HUES64 (cell line): ENCODE measurements at regions not wholly inside any gene's neighbourhood (a gene's known extent, or its start where the extent isn't known, plus 50 kb on each side); places are given as distances from the start of the nearest gene placed in this dataset.
A peak's percentile ranks its signal among the peaks of the same experiment; 100 is the strongest.

Experiments used
- H3K27ac ChIP-seq: 2 replicates; pipeline ENCODE4 v1.7.0; 2013; ENCODE audit warnings: low read depth, low read length, inconsistent platforms
- H3K27me3 ChIP-seq: 2 replicates; pipeline ENCODE4 v1.6.1; 2013; ENCODE audit warnings: mild to moderate bottlenecking, low read length; ENCODE audit not compliant: insufficient read depth
- H3K36me3 ChIP-seq: 2 replicates; pipeline ENCODE4 v1.6.1; 2013; ENCODE audit warnings: mild to moderate bottlenecking, low read length; ENCODE audit not compliant: insufficient read depth
- H3K4me1 ChIP-seq: 2 replicates; pipeline ENCODE4 v1.6.1; 2013; ENCODE audit warnings: mild to moderate bottlenecking, low read length, moderate library complexity; ENCODE audit not compliant: insufficient read depth
- H3K4me3 ChIP-seq: 2 replicates; pipeline ENCODE4 v1.5.1; 2013; ENCODE audit warnings: mild to moderate bottlenecking, low read length, moderate library complexity
- H3K9ac ChIP-seq: 2 replicates; pipeline ENCODE4 v1.6.1; 2013; ENCODE audit warnings: mild to moderate bottlenecking, low read depth, low read length
- H3K9me3 ChIP-seq: 2 replicates; pipeline ENCODE4 v1.6.1; 2013; ENCODE audit warnings: low read depth, low read length; ENCODE audit not compliant: insufficient read depth
- WGBS: fragments of 150-250, 120-280 bp; methylation state at CpG from one replicate; pipeline ENCODE4 v1.1.7; 2013; ENCODE audit warnings: missing lambda C conversion rate; 5-methylcytosine and 5-hydroxymethylcytosine counted together

- H3K4me1 ChIP-seq, result peaks cover 11% of the 10 kb centered on the region
- no peaks in the 10 kb centered on the region for H3K36me3 ChIP-seq
- 0 out of 2 replicates have a peak, but pooled peaks cover 2% of the 10 kb centered on the region for H3K9me3 ChIP-seq
- H3K27me3 ChIP-seq, result no peaks in the 10 kb centered on the region
- no peak overlapping the region for H3K4me3 ChIP-seq
- no peak overlapping the region; the same call in 1 of the 2 replicates for H3K27ac ChIP-seq
- no peak overlapping the region for H3K9ac ChIP-seq
- 66% methylated on average over 9 of the region's 9 CpGs for WGBS
Observed at GRCh38 chr1:79604490-79605198, 598.1 kb upstream of the ADGRL4 start.

- H3K4me3 ChIP-seq, result no peak overlapping the region
- H3K27ac ChIP-seq, result no peak overlapping the region; the same call in 1 of the 2 replicates
- no peak overlapping the region for H3K9ac ChIP-seq
- 84% methylated on average over 2 of the region's 2 CpGs for WGBS
- 0 out of 2 replicates have a peak, but pooled peaks cover 2% of the 10 kb centered on the region for H3K9me3 ChIP-seq
- H3K27me3 ChIP-seq, result no peaks in the 10 kb centered on the region
- H3K36me3 ChIP-seq, result no peaks in the 10 kb centered on the region
- H3K4me1 ChIP-seq, result peaks cover 11% of the 10 kb centered on the region
Observed at GRCh38 chr1:79603843-79604242, 597.3 kb upstream of the ADGRL4 start.

- Histone ChIP-seq H3K27ac (no peak overlapping the region), H3K36me3 (no peaks in the 10 kb centered on the region)
- WGBS, result 84% methylated on average over 2 of the region's 2 CpGs
Observed at GRCh38 chr1:79599257-79599656, 592.7 kb upstream of the ADGRL4 start.

GRCh38 chr1:79595931-79596330 lies 589.4 kb upstream of the ADGRL4 start:
- Histone ChIP-seq H3K9ac (no peak overlapping the region), H3K4me3 (no peak overlapping the region), H3K27ac (no peak overlapping the region), H3K36me3 (no peaks in the 10 kb centered on the region), H3K4me1 (peaks cover 17% of the 10 kb centered on the region), H3K27me3 (no peaks in the 10 kb centered on the region), H3K9me3 (no peaks in the 10 kb centered on the region)
- no CpG with 5 or more reads among the region's 1 CpG for WGBS

More at GRCh38 chr1:79599257-79599656, 592.7 kb upstream of the ADGRL4 start:
- Histone ChIP-seq H3K4me3 (no peak overlapping the region), H3K9me3 (0 out of 2 replicates have a peak, but pooled peaks cover 2% of the 10 kb centered on the region), H3K4me1 (peaks cover 3% of the 10 kb centered on the region; the same call in 1 of the 2 replicates), H3K9ac (no peak overlapping the region), H3K27me3 (no peaks in the 10 kb centered on the region)

- Histone ChIP-seq H3K4me3 (no peak overlapping the region), H3K9ac (no peak overlapping the region), H3K9me3 (no peaks in the 10 kb centered on the region), H3K27me3 (no peaks in the 10 kb centered on the region), H3K4me1 (peaks cover 34% of the 10 kb centered on the region), H3K27ac (no peak overlapping the region), H3K36me3 (no peaks in the 10 kb centered on the region)
- WGBS, result 89% methylated on average over 16 of the region's 17 CpGs
Observed at GRCh38 chr1:79594121-79594698, 587.7 kb upstream of the ADGRL4 start.

GRCh38 chr1:79592707-79593106 lies 586.2 kb upstream of the ADGRL4 start:
- Histone ChIP-seq H3K9ac (no peak overlapping the region), H3K4me3 (no peak overlapping the region), H3K27ac (no peak overlapping the region), H3K9me3 (no peaks in the 10 kb centered on the region), H3K27me3 (no peaks in the 10 kb centered on the region), H3K4me1 (peaks cover 48% of the 10 kb centered on the region), H3K36me3 (no peaks in the 10 kb centered on the region)
- 100% methylated on average over 1 of the region's 1 CpG for WGBS

- Histone ChIP-seq H3K36me3 (no peaks in the 10 kb centered on the region), H3K9ac (0 out of 2 replicates have a peak overlapping the region, but pooled peaks have one; percentile 0), H3K9me3 (peaks cover 5% of the 10 kb centered on the region; the same call in 1 of the 2 replicates), H3K4me3 (no peak overlapping the region), H3K27ac (peak overlapping the region; percentile 82), H3K4me1 (peaks cover 59% of the 10 kb centered on the region), H3K27me3 (no peaks in the 10 kb centered on the region)
- WGBS, result no CpG with 5 or more reads among the region's 2 CpGs
Observed at GRCh38 chr1:79588719-79589118, 582.2 kb upstream of the ADGRL4 start.

GRCh38 chr1:79587229-79587628 lies 580.7 kb upstream of the ADGRL4 start:
- Histone ChIP-seq H3K9ac (no peak overlapping the region), H3K4me1 (peaks cover 55% of the 10 kb centered on the region), H3K27ac (no peak overlapping the region), H3K9me3 (peaks cover 7% of the 10 kb centered on the region; the same call in 1 of the 2 replicates), H3K36me3 (no peaks in the 10 kb centered on the region), H3K27me3 (no peaks in the 10 kb centered on the region), H3K4me3 (no peak overlapping the region)

- Histone ChIP-seq H3K4me3 (no peak overlapping the region), H3K4me1 (peaks cover 41% of the 10 kb centered on the region), H3K27me3 (no peaks in the 10 kb centered on the region), H3K9ac (no peak overlapping the region), H3K36me3 (no peaks in the 10 kb centered on the region), H3K9me3 (peaks cover 7% of the 10 kb centered on the region; the same call in 1 of the 2 replicates), H3K27ac (no peak overlapping the region)
- 92% methylated on average over 3 of the region's 3 CpGs for WGBS
Observed at GRCh38 chr1:79585801-79586200, 579.3 kb upstream of the ADGRL4 start.

GRCh38 chr1:79575424-79575823 lies 568.9 kb upstream of the ADGRL4 start:
- Histone ChIP-seq H3K9ac (no peak overlapping the region), H3K27ac (no peak overlapping the region), H3K4me1 (no peaks in the 10 kb centered on the region), H3K36me3 (no peaks in the 10 kb centered on the region), H3K27me3 (no peaks in the 10 kb centered on the region), H3K9me3 (no peaks in the 10 kb centered on the region), H3K4me3 (no peak overlapping the region)
- no CpG with 5 or more reads among the region's 3 CpGs for WGBS

GRCh38 chr1:79568411-79568810 lies 561.9 kb upstream of the ADGRL4 start:
- no peak overlapping the region for H3K9ac ChIP-seq
- H3K27ac ChIP-seq, result no peak overlapping the region
- H3K36me3 ChIP-seq, result no peaks in the 10 kb centered on the region
- no peaks in the 10 kb centered on the region for H3K27me3 ChIP-seq
- H3K4me3 ChIP-seq, result no peak overlapping the region
- H3K4me1 ChIP-seq, result no peaks in the 10 kb centered on the region
- 78% methylated on average over 1 of the region's 1 CpG for WGBS
- H3K9me3 ChIP-seq, result no peaks in the 10 kb centered on the region
